Panc1 (cell line): ENCODE measurements at regions not wholly inside any gene's neighbourhood (a gene's known extent, or its start where the extent isn't known, plus 50 kb on each side); places are given as distances from the start of the nearest gene placed in this dataset.

ENCODE experiments used
- CTCF ChIP-seq: fragments of 450-650 bp; IDR thresholded peaks from 2 replicates; pipeline ENCODE4 v1.5.1; 2017; ENCODE audit warnings: mild to moderate bottlenecking
- POLR2AphosphoS5 ChIP-seq: IDR thresholded peaks from 2 replicates; pipeline ENCODE4 v1.6.1; 2012; ENCODE audit warnings: mild to moderate bottlenecking, low read depth, low read length, moderate library complexity
- SIN3A ChIP-seq: IDR thresholded peaks from 2 replicates; pipeline ENCODE4 v1.6.1; 2012; ENCODE audit warnings: low read depth, mild to moderate bottlenecking, low read length, moderate library complexity, borderline replicate concordance; ENCODE audit not compliant: insufficient read depth
- TF ChIP-seq, protein P1 (sequence below), 2 experiments: IDR thresholded peaks; 2 replicates each; pipeline ENCODE4 v1.6.1; 2011 to 2012; ENCODE audit warnings: low read depth in 2 of 2, control low read depth in 1 of 2, low read length in 1 of 2, mild to moderate bottlenecking in 1 of 2, moderate library complexity in 1 of 2; ENCODE audit not compliant: insufficient read depth in 1 of 2

- TF ChIP-seq CTCF (no peak), POLR2AphosphoS5 (no peak), SIN3A (no peak)
- TF ChIP-seq, protein P1, sequence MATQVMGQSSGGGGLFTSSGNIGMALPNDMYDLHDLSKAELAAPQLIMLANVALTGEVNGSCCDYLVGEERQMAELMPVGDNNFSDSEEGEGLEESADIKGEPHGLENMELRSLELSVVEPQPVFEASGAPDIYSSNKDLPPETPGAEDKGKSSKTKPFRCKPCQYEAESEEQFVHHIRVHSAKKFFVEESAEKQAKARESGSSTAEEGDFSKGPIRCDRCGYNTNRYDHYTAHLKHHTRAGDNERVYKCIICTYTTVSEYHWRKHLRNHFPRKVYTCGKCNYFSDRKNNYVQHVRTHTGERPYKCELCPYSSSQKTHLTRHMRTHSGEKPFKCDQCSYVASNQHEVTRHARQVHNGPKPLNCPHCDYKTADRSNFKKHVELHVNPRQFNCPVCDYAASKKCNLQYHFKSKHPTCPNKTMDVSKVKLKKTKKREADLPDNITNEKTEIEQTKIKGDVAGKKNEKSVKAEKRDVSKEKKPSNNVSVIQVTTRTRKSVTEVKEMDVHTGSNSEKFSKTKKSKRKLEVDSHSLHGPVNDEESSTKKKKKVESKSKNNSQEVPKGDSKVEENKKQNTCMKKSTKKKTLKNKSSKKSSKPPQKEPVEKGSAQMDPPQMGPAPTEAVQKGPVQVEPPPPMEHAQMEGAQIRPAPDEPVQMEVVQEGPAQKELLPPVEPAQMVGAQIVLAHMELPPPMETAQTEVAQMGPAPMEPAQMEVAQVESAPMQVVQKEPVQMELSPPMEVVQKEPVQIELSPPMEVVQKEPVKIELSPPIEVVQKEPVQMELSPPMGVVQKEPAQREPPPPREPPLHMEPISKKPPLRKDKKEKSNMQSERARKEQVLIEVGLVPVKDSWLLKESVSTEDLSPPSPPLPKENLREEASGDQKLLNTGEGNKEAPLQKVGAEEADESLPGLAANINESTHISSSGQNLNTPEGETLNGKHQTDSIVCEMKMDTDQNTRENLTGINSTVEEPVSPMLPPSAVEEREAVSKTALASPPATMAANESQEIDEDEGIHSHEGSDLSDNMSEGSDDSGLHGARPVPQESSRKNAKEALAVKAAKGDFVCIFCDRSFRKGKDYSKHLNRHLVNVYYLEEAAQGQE (IDR thresholded peaks at IDR 0.05; ENCODE audit: insufficient read depth in 1 of 2, low read depth in 2 of 2, low read length in 1 of 2): no peak
Measured at GRCh38 chr6:142521791-142522190, 220.0 kb downstream of the ADGRG6 start.
